Nephron progenitor cell (in vitro differentiated cells): ENCODE measurements at regions not wholly inside any gene's neighbourhood (a gene's known extent, or its start where the extent isn't known, plus 50 kb on each side); places are given as distances from the start of the nearest gene placed in this dataset.

Source experiments
- DNase-seq: peaks from one replicate; pipeline ENCODE4 v3.0.0; 2021
- H3K27ac Mint-ChIP-seq: 2 replicates; pipeline ENCODE4 v1.8.0; 2021; ENCODE audit warnings: mild to moderate bottlenecking, moderate library complexity, mixed read lengths
- H3K27me3 Mint-ChIP-seq: 2 replicates; pipeline ENCODE4 v1.8.0; 2021; ENCODE audit warnings: mild to moderate bottlenecking, low read depth, mixed read lengths; ENCODE audit not compliant: poor library complexity
- H3K36me3 Mint-ChIP-seq: 2 replicates; pipeline ENCODE4 v1.8.0; 2021; ENCODE audit warnings: low read depth, mixed read lengths
- H3K4me1 Mint-ChIP-seq: 2 replicates; pipeline ENCODE4 v1.8.0; 2021; ENCODE audit warnings: mixed read lengths
- H3K4me3 Mint-ChIP-seq: 2 replicates; pipeline ENCODE4 v1.8.0; 2021; ENCODE audit warnings: mild to moderate bottlenecking, moderate library complexity, mixed read lengths
- H3K9me3 Mint-ChIP-seq: 2 replicates; pipeline ENCODE4 v1.8.0; 2021; ENCODE audit warnings: mild to moderate bottlenecking, moderate library complexity, mixed read lengths
- CTCF ChIP-seq: fragments of 200-600 bp; sonication (generic); IDR thresholded peaks from 2 replicates; pipeline ENCODE4 v1.5.0; 2021; ENCODE audit warnings: antibody characterized with exemption

DNA sequence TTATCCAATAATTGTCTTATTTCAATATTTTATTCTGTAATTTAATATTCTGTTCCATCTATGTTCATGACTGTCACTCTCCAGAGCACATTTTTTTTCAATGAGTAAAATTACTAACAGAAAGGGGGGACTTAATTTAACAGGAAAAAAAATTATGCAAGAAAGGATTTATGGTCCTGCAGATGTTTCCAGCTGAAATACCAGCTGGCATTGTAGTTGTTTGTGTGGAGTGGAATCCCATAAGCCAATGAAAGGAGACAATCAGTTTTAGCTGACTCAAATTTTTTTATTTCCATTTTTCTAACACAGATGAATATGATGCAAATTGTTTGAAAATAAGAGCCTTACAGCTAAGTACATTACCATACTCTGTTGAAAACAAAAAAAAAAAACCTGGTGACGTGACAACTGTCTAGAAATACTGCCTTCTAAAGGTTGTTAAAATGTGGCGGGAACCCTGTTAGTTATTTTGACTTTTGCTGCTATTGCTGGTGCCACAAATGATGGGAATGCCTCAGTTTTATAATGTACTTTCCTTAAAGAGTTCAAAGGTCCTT, 389.1 kb downstream of the ETS1 start:
- no peaks in the 10 kb centered on the region for H3K9me3 Mint-ChIP-seq
- H3K27ac Mint-ChIP-seq: no peak overlapping the region
- no peak overlapping the region for H3K4me3 Mint-ChIP-seq
- peaks cover 8% of the 10 kb centered on the region for H3K27me3 Mint-ChIP-seq
- no peak for TF ChIP-seq CTCF
- no peaks in the 10 kb centered on the region for H3K36me3 Mint-ChIP-seq
- H3K4me1 Mint-ChIP-seq: peaks cover 16% of the 10 kb centered on the region
- no peak for DNase-seq

GRCh38 chr11:128196235-128196634, 391.1 kb downstream of the ETS1 start:
- H3K36me3 Mint-ChIP-seq: no peaks in the 10 kb centered on the region
- DNase-seq: no peak
- no peak for TF ChIP-seq CTCF
- peaks cover 14% of the 10 kb centered on the region for H3K27me3 Mint-ChIP-seq
- no peak overlapping the region for H3K27ac Mint-ChIP-seq
- no peak overlapping the region for H3K4me3 Mint-ChIP-seq
- peaks cover 12% of the 10 kb centered on the region for H3K4me1 Mint-ChIP-seq
- H3K9me3 Mint-ChIP-seq: no peaks in the 10 kb centered on the region

DNA sequence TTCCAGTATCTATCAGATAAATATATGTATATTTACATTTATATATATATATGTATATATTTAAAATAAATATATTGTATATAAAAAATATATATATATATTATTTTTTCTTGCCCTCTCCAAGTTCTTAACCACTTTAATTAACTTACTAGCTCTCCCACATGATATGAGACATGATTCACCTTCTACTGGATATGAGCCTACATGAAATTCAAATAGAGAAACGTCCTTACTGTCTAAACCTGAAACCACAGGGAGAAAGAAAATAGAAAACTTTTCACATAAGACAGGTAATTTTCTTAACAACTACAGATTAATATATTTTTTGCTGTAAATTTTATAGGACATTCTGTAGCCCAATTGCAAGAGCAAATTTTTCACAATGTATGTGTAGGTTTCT, 391.6 kb downstream of the ETS1 start:
- Mint-ChIP-seq H3K27me3 (peaks cover 15% of the 10 kb centered on the region), H3K36me3 (no peaks in the 10 kb centered on the region), H3K4me3 (no peak overlapping the region), H3K9me3 (no peaks in the 10 kb centered on the region), H3K27ac (no peak overlapping the region), H3K4me1 (peaks cover 12% of the 10 kb centered on the region)
- no peak for DNase-seq
- no peak for TF ChIP-seq CTCF

- no peak for DNase-seq
- peaks cover 14% of the 10 kb centered on the region for H3K4me1 Mint-ChIP-seq
Measured at GRCh38 chr11:128195057-128195751, 392.2 kb downstream of the ETS1 start.

GRCh38 chr11:128194216-128194615, 393.1 kb downstream of the ETS1 start:
- H3K36me3 Mint-ChIP-seq: no peaks in the 10 kb centered on the region
- H3K27me3 Mint-ChIP-seq: peaks cover 13% of the 10 kb centered on the region
- TF ChIP-seq CTCF: no peak
- no peak for DNase-seq
- peaks cover 21% of the 10 kb centered on the region for H3K4me1 Mint-ChIP-seq
- H3K27ac Mint-ChIP-seq: no peak overlapping the region
- H3K4me3 Mint-ChIP-seq: no peak overlapping the region
- H3K9me3 Mint-ChIP-seq: no peaks in the 10 kb centered on the region

More at GRCh38 chr11:128195057-128195751, 392.2 kb downstream of the ETS1 start:
- H3K27ac Mint-ChIP-seq: peak overlapping the region; percentile 76
- TF ChIP-seq CTCF: no peak
- no peak overlapping the region for H3K4me3 Mint-ChIP-seq
- H3K27me3 Mint-ChIP-seq: peaks cover 13% of the 10 kb centered on the region
- H3K9me3 Mint-ChIP-seq: no peaks in the 10 kb centered on the region
- H3K36me3 Mint-ChIP-seq: no peaks in the 10 kb centered on the region

- no peaks in the 10 kb centered on the region for H3K9me3 Mint-ChIP-seq
- H3K36me3 Mint-ChIP-seq: no peaks in the 10 kb centered on the region
- no peak for DNase-seq
- peaks cover 24% of the 10 kb centered on the region for H3K4me1 Mint-ChIP-seq
- H3K4me3 Mint-ChIP-seq: no peak overlapping the region
- peaks cover 13% of the 10 kb centered on the region for H3K27me3 Mint-ChIP-seq
- H3K27ac Mint-ChIP-seq: no peak overlapping the region
- no peak for TF ChIP-seq CTCF
Measured at GRCh38 chr11:128193615-128194014, 393.7 kb downstream of the ETS1 start.
